Smooth muscle cell (in vitro differentiated cells): ENCODE measurements at regions not wholly inside any gene's neighbourhood (a gene's known extent, or its start where the extent isn't known, plus 50 kb on each side); places are given as distances from the start of the nearest gene placed in this dataset.

Source experiments
- DNase-seq: peaks from one replicate; lab custom pipeline; 2025; ENCODE audit not compliant: unreplicated experiment; lab: John Stamatoyannopoulos, UW
- H2AFZ ChIP-seq: fragments of 200-600 bp; sonication (generic); 2 replicates; pipeline ENCODE4 v1.6.0; 2016; ENCODE audit warnings: antibody characterized with exemption, low read depth, mild to moderate bottlenecking
- H3F3A ChIP-seq: fragments of 200-600 bp; sonication (generic); 2 replicates; pipeline ENCODE4 v1.6.0; 2017; ENCODE audit warnings: antibody characterized with exemption, low read depth
- H3K27ac ChIP-seq: fragments of 200-600 bp; sonication (generic); 2 replicates; pipeline ENCODE4 v1.5.1; 2016; ENCODE audit warnings: low read depth, mild to moderate bottlenecking
- H3K27me3 ChIP-seq: fragments of 200-600 bp; sonication (generic); 2 replicates; pipeline ENCODE4 v1.6.1; 2016; ENCODE audit warnings: low read depth, mild to moderate bottlenecking
- H3K36me3 ChIP-seq: fragments of 200-600 bp; sonication (generic); 2 replicates; pipeline ENCODE4 v1.5.1; 2016; ENCODE audit warnings: low read depth
- H3K4me1 ChIP-seq: fragments of 200-600 bp; sonication (generic); 2 replicates; pipeline ENCODE4 v1.5.1; 2016; ENCODE audit warnings: low read depth
- H3K4me2 ChIP-seq: fragments of 200-600 bp; sonication (generic); 2 replicates; pipeline ENCODE4 v1.6.0; 2016; ENCODE audit warnings: mild to moderate bottlenecking
- H3K4me3 ChIP-seq: fragments of 200-600 bp; sonication (generic); 2 replicates; pipeline ENCODE4 v1.5.1; 2016; ENCODE audit warnings: mild to moderate bottlenecking
- H3K79me2 ChIP-seq: fragments of 200-600 bp; sonication (generic); 2 replicates; pipeline ENCODE4 v1.6.0; 2016; ENCODE audit warnings: low read depth, mild to moderate bottlenecking
- H3K9ac ChIP-seq: fragments of 200-600 bp; sonication (generic); 2 replicates; pipeline ENCODE4 v1.6.0; 2016; ENCODE audit warnings: low read depth
- H3K9me3 ChIP-seq: fragments of 200-600 bp; sonication (generic); replicated peaks from 2 replicates; pipeline ENCODE4 v1.5.1; 2016; ENCODE audit warnings: low read depth
- H4K20me1 ChIP-seq: fragments of 200-600 bp; sonication (generic); 2 replicates; pipeline ENCODE4 v1.6.0; 2016; ENCODE audit warnings: low read depth
- CTCF ChIP-seq: fragments of 200-600 bp; sonication (generic); IDR thresholded peaks from 2 replicates; pipeline ENCODE4 v1.5.1; 2017; ENCODE audit warnings: borderline replicate concordance, mild to moderate bottlenecking, antibody characterized with exemption; ENCODE audit not compliant: insufficient read depth, poor library complexity, severe bottlenecking
- WGBS: methylation state at CpG from one replicate; pipeline ENCODE4 v1.1.7; 2016; ENCODE audit warnings: low lambda C conversion rate; 5-methylcytosine and 5-hydroxymethylcytosine counted together

DNA sequence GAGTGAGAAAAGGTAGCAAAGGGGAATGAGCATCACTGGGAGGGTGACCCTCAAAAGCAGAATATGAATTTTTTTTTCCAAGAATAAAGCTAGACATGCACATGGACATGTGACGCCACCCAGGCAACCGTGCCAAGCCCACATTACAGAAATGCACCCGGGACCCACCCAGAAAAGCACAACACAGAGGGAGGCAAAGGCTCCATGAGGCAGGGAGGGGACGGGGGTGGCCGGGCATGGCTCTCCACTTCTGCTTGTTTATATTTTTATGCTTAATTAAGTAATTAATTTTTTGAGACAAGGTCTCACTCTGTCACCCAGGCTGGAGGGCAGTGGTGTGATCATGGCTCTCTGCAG, 1524.3 kb downstream of the BRD1 start:
- Histone ChIP-seq H3K9me3 (no peaks in the 10 kb centered on the region), H3K27ac (no peak overlapping the region), H3K36me3 (no peaks in the 10 kb centered on the region), H3K4me3 (no peak overlapping the region), H3K4me1 (no peaks in the 10 kb centered on the region), H4K20me1 (no peaks in the 10 kb centered on the region), H3K9ac (no peak overlapping the region), H3F3A (no peaks in the 10 kb centered on the region), H2AFZ (no peak overlapping the region), H3K27me3 (no peaks in the 10 kb centered on the region), H3K79me2 (no peaks in the 10 kb centered on the region), H3K4me2 (no peak overlapping the region)
- no peak for TF ChIP-seq CTCF
- WGBS: 92% methylated on average over 5 of the region's 5 CpGs
- DNase-seq: no peak

DNA sequence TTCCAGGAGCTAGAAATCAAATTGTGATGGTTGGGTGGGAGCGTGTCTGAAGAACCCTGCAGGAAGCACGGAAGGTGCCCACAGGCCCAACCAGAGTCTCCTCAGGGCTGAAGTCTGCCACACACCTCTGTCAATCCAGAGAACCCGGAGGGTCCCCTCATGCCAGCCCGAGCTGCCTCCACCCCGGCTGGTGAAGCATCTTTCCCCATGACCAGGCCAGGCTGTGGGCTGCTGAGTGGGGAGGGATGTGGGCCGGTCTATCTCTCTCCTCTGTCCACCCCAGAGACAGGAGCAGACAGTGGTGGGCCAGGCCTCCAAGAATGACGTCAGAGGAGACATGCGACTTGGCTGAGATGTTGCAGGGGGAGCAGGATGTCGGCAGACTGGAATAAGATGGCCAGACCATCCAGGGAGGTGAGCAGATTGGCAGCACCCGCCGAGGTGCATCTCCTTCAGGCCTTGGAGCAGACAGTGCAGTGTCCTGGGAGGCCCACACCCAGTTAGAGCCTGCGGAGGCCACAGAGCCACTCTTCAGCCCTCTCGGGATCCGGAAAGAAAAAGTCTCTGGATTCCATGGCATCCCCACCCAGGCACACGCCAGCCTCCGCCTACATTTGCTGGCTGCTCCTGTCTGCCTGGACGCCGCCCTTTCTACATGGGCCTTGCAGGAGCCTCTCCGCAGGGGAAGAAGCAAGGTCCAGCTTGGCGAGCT, 1524.9 kb downstream of the BRD1 start:
- Histone ChIP-seq H3K27me3 (no peaks in the 10 kb centered on the region), H3K9me3 (no peaks in the 10 kb centered on the region), H3K4me2 (no peak overlapping the region), H3K36me3 (no peaks in the 10 kb centered on the region), H3K79me2 (no peaks in the 10 kb centered on the region), H3K9ac (no peak overlapping the region), H4K20me1 (no peaks in the 10 kb centered on the region), H3F3A (no peaks in the 10 kb centered on the region), H3K4me3 (no peak overlapping the region), H3K4me1 (no peaks in the 10 kb centered on the region), H2AFZ (no peak overlapping the region), H3K27ac (no peak overlapping the region)
- DNase-seq: no peak
- 91% methylated on average over 20 of the region's 20 CpGs for WGBS
- no peak for TF ChIP-seq CTCF

DNA sequence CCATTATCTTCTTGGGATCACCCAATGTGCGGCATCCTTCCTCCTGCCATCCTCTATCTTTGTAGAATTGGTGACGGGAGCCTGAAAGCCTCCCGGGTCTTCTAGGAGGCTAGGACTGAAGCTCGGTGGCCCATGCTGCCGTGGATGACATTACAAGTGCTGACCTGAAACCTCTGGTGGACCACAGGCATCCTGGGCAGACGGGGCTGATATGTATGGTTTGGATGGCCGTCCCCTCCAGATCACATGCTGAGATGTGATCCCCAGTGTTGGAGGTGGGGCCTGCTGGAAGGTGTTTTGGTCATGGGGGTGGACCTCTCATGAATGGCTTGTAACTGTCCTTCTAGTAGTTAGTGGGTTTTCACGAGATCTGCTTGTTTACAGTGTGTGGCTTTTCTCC, 1525.8 kb downstream of the BRD1 start:
- Histone ChIP-seq H3K9me3 (no peaks in the 10 kb centered on the region), H3K9ac (no peak overlapping the region), H3K4me3 (no peak overlapping the region), H2AFZ (no peak overlapping the region), H3K4me1 (no peaks in the 10 kb centered on the region), H3K27me3 (no peaks in the 10 kb centered on the region), H4K20me1 (no peaks in the 10 kb centered on the region), H3K27ac (no peak overlapping the region), H3K79me2 (no peaks in the 10 kb centered on the region), H3F3A (no peaks in the 10 kb centered on the region), H3K36me3 (no peaks in the 10 kb centered on the region), H3K4me2 (no peak overlapping the region)
- no peak for DNase-seq
- WGBS: 87% methylated on average over 8 of the region's 8 CpGs
- TF ChIP-seq CTCF: no peak

DNA sequence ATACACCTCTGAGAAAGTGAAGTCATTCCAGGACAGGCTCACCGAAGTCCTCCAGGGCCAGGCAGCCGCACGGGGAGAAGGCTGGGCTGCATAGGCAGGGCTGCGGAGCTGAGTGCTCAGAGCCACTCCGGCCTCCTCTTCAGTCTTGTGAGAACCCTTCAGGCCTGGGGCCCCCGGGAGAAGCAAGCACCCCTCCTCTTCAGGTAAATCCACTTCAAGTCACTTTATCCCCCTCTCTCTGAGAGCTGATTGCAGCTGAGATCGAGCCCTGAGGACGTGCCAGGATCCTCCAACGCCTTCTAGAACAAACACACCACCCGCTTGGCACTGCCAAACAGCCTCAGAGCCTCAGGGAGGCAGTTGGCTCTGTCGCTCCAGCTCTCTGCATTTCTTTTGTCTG, 1526.3 kb downstream of the BRD1 start:
- Histone ChIP-seq H3K79me2 (no peaks in the 10 kb centered on the region), H3K4me1 (no peaks in the 10 kb centered on the region), H3K4me3 (no peak overlapping the region), H3K36me3 (no peaks in the 10 kb centered on the region), H3K27me3 (no peaks in the 10 kb centered on the region), H3K9ac (no peak overlapping the region), H3K27ac (no peak overlapping the region), H2AFZ (no peak overlapping the region), H3K4me2 (no peak overlapping the region), H3K9me3 (no peaks in the 10 kb centered on the region), H3F3A (no peaks in the 10 kb centered on the region), H4K20me1 (no peaks in the 10 kb centered on the region)
- 91% methylated on average over 11 of the region's 11 CpGs for WGBS
- no peak for TF ChIP-seq CTCF
- DNase-seq: no peak
